SK-N-SH treated with all-trans-retinoic acid at 6 μM for 48 hours (cell line): ENCODE measurements at regions not wholly inside any gene's neighbourhood (a gene's known extent, or its start where the extent isn't known, plus 50 kb on each side); places are given as distances from the start of the nearest gene placed in this dataset.

Experiments
- ATAC-seq: fragments of 200-7000 bp; cut with Tn5 transposase; 3 replicates; pipeline ENCODE4 v1.9.1; 2020; ENCODE audit warnings: mild to moderate bottlenecking, moderate library complexity
- ARNTL ChIP-seq: fragments of 450-650 bp; formaldehyde crosslinking; IDR thresholded peaks from 2 replicates; pipeline ENCODE4 v1.5.0; 2020; ENCODE audit warnings: low read depth, mild to moderate bottlenecking, moderate library complexity, borderline replicate concordance
- BACH2 ChIP-seq: fragments of 250-450 bp; sonication (Bioruptor Pico); IDR thresholded peaks from 2 replicates; pipeline ENCODE4 v1.9.0; 2021; ENCODE audit warnings: mild to moderate bottlenecking, borderline replicate concordance
- CSDC2 ChIP-seq: fragments of 250-450 bp; sonication (Bioruptor Pico); IDR thresholded peaks from 2 replicates; pipeline ENCODE4 v1.5.0; 2020; ENCODE audit warnings: mild to moderate bottlenecking, moderate library complexity
- ESRRG ChIP-seq: fragments of 250-450 bp; sonication (Bioruptor Pico); IDR thresholded peaks from 2 replicates; pipeline ENCODE4 v1.6.1; 2021; ENCODE audit warnings: mild to moderate bottlenecking
- ISL1 ChIP-seq: fragments of 250-450 bp; sonication (Bioruptor Pico); IDR thresholded peaks from 2 replicates; pipeline ENCODE4 v2.1.2; 2022; ENCODE audit warnings: mild to moderate bottlenecking, moderate library complexity
- OSR1 ChIP-seq: fragments of 250-450 bp; sonication (Bioruptor Pico); IDR thresholded peaks from 2 replicates; pipeline ENCODE4 v1.8.0; 2022; ENCODE audit warnings: moderate library complexity, mild to moderate bottlenecking, inconsistent platforms
- RARB ChIP-seq: fragments of 250-450 bp; sonication (Bioruptor Pico); IDR thresholded peaks from 2 replicates; pipeline ENCODE4 v1.8.0; 2021; ENCODE audit warnings: mild to moderate bottlenecking, moderate library complexity
- SNAI2 ChIP-seq: fragments of 250-450 bp; sonication (Bioruptor Pico); IDR thresholded peaks from 2 replicates; pipeline ENCODE4 v1.5.0; 2020; ENCODE audit warnings: mild to moderate bottlenecking, moderate library complexity
- TCF4 ChIP-seq: fragments of 250-450 bp; sonication (Bioruptor Pico); IDR thresholded peaks from 2 replicates; pipeline ENCODE4 v1.8.0; 2021; ENCODE audit warnings: mild to moderate bottlenecking, moderate library complexity, borderline replicate concordance
- TOX ChIP-seq: fragments of 250-450 bp; sonication (Bioruptor Pico); IDR thresholded peaks from 2 replicates; pipeline ENCODE4 v1.8.0; 2021; ENCODE audit warnings: mild to moderate bottlenecking, moderate library complexity, borderline replicate concordance
- ZC3H10 ChIP-seq: fragments of 250-450 bp; sonication (Bioruptor Pico); IDR thresholded peaks from 2 replicates; pipeline ENCODE4 v1.5.1; 2021; ENCODE audit warnings: mild to moderate bottlenecking, moderate library complexity
- ZFP3 ChIP-seq: fragments of 250-450 bp; sonication (Bioruptor Pico); IDR thresholded peaks from 2 replicates; pipeline ENCODE4 v1.5.0; 2020; ENCODE audit warnings: mild to moderate bottlenecking, moderate library complexity
- ZFP30 ChIP-seq: fragments of 450-650 bp; formaldehyde crosslinking; IDR thresholded peaks from 2 replicates; pipeline ENCODE4 v1.5.0; 2022; ENCODE audit warnings: mild to moderate bottlenecking, moderate library complexity
- ZNF565 ChIP-seq: fragments of 450-650 bp; formaldehyde crosslinking; conservative IDR thresholded peaks from 2 replicates; pipeline ENCODE4 v1.5.0; 2020; ENCODE audit warnings: low read depth, mild to moderate bottlenecking, moderate library complexity
- ZNF8 ChIP-seq: fragments of 450-650 bp; formaldehyde crosslinking; IDR thresholded peaks from 2 replicates; pipeline ENCODE4 v1.5.0; 2020; ENCODE audit warnings: mild to moderate bottlenecking, moderate library complexity
- TF ChIP-seq, protein P1 (sequence below): fragments of 250-450 bp; sonication (Bioruptor Pico); IDR thresholded peaks from 2 replicates; pipeline ENCODE4 v1.5.0; 2020; ENCODE audit warnings: mild to moderate bottlenecking, moderate library complexity
- TF ChIP-seq, protein P2 (sequence below): fragments of 250-450 bp; sonication (Bioruptor Pico); IDR thresholded peaks from 2 replicates; pipeline ENCODE4 v1.8.0; 2021; ENCODE audit warnings: low read depth, mild to moderate bottlenecking, moderate library complexity, borderline replicate concordance
- TF ChIP-seq, protein P3 (sequence below): fragments of 250-450 bp; sonication (Bioruptor Pico); IDR thresholded peaks from 2 replicates; pipeline ENCODE4 v1.5.1; 2021; ENCODE audit warnings: mild to moderate bottlenecking, moderate library complexity
- TF ChIP-seq, protein P4 (sequence below): fragments of 250-450 bp; sonication (Bioruptor Pico); IDR thresholded peaks from 2 replicates; pipeline ENCODE4 v1.8.0; 2020; ENCODE audit warnings: mild to moderate bottlenecking, moderate library complexity, borderline replicate concordance

DNA sequence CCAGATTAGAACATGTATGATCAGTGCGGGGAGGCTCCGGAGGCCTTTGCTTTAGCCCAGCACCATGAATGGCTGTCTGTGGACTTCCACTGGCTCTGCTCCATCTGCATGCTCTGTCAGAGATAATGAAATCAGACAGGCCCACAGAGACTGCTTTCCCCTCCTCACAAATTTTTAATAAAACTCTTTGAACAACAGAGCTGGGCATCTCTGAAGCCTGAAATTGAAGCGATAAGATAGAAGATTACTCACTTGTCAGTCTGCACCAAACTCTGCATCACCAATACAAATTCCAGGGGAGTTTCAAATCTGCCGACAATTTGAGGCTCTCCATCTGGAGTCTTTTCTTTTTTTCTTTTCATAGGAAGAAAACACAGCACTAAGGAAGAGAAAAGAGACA, 110.0 kb downstream of the DYRK2 start:
- TF ChIP-seq TOX (CRISPR knock-in tag) (no peak), ISL1 (CRISPR knock-in tag) (peak; percentile 50)
- TF ChIP-seq, protein P1, sequence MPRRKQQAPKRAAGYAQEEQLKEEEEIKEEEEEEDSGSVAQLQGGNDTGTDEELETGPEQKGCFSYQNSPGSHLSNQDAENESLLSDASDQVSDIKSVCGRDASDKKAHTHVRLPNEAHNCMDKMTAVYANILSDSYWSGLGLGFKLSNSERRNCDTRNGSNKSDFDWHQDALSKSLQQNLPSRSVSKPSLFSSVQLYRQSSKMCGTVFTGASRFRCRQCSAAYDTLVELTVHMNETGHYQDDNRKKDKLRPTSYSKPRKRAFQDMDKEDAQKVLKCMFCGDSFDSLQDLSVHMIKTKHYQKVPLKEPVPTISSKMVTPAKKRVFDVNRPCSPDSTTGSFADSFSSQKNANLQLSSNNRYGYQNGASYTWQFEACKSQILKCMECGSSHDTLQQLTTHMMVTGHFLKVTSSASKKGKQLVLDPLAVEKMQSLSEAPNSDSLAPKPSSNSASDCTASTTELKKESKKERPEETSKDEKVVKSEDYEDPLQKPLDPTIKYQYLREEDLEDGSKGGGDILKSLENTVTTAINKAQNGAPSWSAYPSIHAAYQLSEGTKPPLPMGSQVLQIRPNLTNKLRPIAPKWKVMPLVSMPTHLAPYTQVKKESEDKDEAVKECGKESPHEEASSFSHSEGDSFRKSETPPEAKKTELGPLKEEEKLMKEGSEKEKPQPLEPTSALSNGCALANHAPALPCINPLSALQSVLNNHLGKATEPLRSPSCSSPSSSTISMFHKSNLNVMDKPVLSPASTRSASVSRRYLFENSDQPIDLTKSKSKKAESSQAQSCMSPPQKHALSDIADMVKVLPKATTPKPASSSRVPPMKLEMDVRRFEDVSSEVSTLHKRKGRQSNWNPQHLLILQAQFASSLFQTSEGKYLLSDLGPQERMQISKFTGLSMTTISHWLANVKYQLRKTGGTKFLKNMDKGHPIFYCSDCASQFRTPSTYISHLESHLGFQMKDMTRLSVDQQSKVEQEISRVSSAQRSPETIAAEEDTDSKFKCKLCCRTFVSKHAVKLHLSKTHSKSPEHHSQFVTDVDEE (CRISPR knock-in tag), result 0 out of 2 replicates have a peak, but pooled peaks have one; percentile 41
- ATAC-seq, result peak; percentile 65

DNA sequence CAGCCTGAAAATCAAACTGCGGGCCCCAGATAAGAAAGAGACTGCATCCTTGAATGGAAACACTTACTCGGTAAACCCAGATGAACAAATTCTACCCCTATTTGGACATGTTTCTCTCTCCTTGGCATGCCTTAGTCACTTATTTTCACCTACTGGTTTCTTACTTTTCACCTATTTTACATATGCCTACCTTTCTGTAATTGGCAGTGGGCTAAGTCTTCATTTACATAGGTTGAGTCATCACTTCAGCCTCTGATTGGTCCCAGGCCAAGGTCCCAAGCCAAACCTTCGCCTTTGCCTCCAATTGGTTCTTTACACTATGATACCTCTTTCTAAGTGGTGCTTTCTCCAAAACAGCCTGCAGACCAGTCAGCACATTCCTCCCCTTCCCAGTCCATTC, 111.3 kb downstream of the DYRK2 start:
- no peak for TF ChIP-seq TCF4 (CRISPR knock-in tag)
- TF ChIP-seq ZNF565 (CRISPR knock-in tag), result no peak
- TF ChIP-seq, protein P1 (CRISPR knock-in tag), result no peak
- TF ChIP-seq ESRRG (CRISPR knock-in tag), result no peak
- TF ChIP-seq ZFP30, result no peak
- TF ChIP-seq ISL1 (CRISPR knock-in tag), result no peak
- no peak for TF ChIP-seq ZNF8 (CRISPR knock-in tag)
- TF ChIP-seq ZFP3 (CRISPR knock-in tag), result no peak
- no peak for ATAC-seq

DNA sequence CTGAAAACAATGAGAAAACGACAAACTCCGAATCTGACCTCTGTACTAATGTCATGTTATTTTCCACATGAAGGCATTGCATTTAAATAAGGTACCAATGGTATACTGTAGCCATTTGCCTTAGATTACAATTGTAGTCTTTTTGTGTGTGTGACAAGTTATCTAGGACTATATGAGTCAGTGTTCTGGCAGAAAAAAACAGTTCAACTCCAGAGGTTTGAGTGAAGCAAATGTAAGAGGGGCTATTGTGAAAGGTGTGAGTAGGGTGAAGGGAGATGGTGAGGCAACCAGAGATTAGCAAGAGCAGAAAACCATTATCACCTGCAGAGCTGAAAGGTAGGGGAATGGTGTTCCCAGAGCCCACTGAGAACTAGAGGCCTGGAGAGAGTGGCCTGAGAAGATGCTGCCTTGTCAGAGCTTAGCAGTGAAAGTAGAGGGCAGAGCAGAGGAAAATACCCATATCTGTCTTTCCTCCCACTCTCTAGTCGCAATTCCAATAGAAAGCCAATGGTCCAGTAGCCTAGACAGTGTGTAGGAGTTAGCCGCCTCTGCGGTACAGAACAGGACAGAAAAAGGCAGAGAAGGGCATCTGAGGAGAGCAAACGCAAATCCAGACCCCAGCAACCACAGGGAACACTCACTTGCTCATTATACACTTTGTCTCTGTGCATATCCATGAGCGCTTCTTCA, 112.2 kb downstream of the DYRK2 start:
- TF ChIP-seq OSR1 (CRISPR knock-in tag) (no peak), ZNF8 (CRISPR knock-in tag) (no peak), CSDC2 (CRISPR knock-in tag) (no peak), BACH2 (CRISPR knock-in tag) (no peak)
- TF ChIP-seq, protein P2, sequence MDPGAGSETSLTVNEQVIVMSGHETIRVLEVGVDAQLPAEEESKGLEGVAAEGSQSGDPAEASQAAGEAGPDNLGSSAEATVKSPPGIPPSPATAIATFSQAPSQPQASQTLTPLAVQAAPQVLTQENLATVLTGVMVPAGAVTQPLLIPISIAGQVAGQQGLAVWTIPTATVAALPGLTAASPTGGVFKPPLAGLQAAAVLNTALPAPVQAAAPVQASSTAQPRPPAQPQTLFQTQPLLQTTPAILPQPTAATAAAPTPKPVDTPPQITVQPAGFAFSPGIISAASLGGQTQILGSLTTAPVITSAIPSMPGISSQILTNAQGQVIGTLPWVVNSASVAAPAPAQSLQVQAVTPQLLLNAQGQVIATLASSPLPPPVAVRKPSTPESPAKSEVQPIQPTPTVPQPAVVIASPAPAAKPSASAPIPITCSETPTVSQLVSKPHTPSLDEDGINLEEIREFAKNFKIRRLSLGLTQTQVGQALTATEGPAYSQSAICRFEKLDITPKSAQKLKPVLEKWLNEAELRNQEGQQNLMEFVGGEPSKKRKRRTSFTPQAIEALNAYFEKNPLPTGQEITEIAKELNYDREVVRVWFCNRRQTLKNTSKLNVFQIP (CRISPR knock-in tag), result no peak
- ATAC-seq, result no peak

DNA sequence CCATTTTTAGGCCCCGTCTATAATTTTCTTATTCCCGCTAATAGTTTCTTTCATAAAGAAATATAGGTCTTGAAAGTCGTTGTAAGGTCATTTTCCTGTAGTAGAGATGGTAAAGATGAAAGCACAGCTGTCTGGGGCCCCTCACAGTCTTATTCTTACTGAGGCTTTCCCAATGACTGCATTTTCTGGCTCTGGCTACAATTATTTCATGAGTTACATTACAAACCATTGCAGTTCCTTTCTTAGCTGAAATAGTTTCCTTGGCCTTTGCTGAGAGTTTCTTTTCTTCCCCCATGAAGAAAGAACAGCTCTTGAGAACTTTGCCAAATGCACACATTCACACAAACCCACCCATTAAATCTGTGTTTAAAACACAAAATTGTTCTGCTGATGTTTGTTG, 113.0 kb downstream of the DYRK2 start:
- no peak for ATAC-seq
- TF ChIP-seq ARNTL (CRISPR knock-in tag), result no peak
- TF ChIP-seq, protein P2 (CRISPR knock-in tag), result no peak
- TF ChIP-seq, protein P3, sequence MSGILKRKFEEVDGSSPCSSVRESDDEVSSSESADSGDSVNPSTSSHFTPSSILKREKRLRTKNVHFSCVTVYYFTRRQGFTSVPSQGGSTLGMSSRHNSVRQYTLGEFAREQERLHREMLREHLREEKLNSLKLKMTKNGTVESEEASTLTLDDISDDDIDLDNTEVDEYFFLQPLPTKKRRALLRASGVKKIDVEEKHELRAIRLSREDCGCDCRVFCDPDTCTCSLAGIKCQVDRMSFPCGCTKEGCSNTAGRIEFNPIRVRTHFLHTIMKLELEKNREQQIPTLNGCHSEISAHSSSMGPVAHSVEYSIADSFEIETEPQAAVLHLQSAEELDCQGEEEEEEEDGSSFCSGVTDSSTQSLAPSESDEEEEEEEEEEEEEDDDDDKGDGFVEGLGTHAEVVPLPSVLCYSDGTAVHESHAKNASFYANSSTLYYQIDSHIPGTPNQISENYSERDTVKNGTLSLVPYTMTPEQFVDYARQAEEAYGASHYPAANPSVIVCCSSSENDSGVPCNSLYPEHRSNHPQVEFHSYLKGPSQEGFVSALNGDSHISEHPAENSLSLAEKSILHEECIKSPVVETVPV (CRISPR knock-in tag), result no peak
- no peak for TF ChIP-seq CSDC2 (CRISPR knock-in tag)
- TF ChIP-seq ZNF565 (CRISPR knock-in tag), result no peak
- TF ChIP-seq, protein P1 (CRISPR knock-in tag), result no peak
- no peak for TF ChIP-seq ZC3H10 (CRISPR knock-in tag)
- no peak for TF ChIP-seq ZFP30
- TF ChIP-seq ESRRG (CRISPR knock-in tag), result no peak
- no peak for TF ChIP-seq RARB
- no peak for TF ChIP-seq SNAI2 (CRISPR knock-in tag)
- TF ChIP-seq ZNF8 (CRISPR knock-in tag), result no peak
- TF ChIP-seq, protein P4, sequence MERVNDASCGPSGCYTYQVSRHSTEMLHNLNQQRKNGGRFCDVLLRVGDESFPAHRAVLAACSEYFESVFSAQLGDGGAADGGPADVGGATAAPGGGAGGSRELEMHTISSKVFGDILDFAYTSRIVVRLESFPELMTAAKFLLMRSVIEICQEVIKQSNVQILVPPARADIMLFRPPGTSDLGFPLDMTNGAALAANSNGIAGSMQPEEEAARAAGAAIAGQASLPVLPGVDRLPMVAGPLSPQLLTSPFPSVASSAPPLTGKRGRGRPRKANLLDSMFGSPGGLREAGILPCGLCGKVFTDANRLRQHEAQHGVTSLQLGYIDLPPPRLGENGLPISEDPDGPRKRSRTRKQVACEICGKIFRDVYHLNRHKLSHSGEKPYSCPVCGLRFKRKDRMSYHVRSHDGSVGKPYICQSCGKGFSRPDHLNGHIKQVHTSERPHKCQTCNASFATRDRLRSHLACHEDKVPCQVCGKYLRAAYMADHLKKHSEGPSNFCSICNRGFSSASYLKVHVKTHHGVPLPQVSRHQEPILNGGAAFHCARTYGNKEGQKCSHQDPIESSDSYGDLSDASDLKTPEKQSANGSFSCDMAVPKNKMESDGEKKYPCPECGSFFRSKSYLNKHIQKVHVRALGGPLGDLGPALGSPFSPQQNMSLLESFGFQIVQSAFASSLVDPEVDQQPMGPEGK (CRISPR knock-in tag), result no peak
- no peak for TF ChIP-seq ZFP3 (CRISPR knock-in tag)
